ENCODE measurements at regions not wholly inside any gene's neighbourhood (a gene's known extent, or its start where the extent isn't known, plus 50 kb on each side); places are given as distances from the start of the nearest gene placed in this dataset.

DNA sequence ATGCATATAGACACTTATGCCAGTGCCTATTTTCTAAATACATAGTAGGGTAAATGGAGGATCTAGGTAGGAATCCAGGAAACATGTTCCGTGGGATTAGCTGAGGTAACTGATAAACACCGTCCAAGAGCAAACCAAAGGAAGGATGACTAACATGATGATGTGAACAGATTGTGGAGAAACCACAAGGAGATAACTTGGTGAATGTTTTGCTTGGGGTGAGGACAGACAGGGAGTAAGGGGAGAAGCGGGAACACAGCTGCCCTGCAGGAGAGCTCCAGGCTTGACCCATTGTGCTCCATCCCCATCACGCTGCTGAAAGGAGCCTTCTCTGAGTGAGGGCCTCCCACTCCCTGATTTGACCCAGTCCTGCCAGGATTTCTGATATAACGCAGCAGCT is 87.0 kb upstream of the ZC3H11B start:
- H3K9me1 ChIP-seq (ENCODE audit: insufficient read depth, low read length): no peaks in the 10 kb centered on the region
- no peaks in the 10 kb centered on the region for H4K20me1 ChIP-seq (ENCODE audit: insufficient read depth, low read length)
- no peak overlapping the region for H2BK120ac ChIP-seq (ENCODE audit: low read depth, low read length)
- no peak overlapping the region for H2BK15ac ChIP-seq (ENCODE audit: low read depth, low read length)
- H3K4me2 ChIP-seq (ENCODE audit: low read depth, low read length): no peak overlapping the region
- no peak overlapping the region for H3K27ac ChIP-seq (ENCODE audit: insufficient read depth, low read length)
- no peaks in the 10 kb centered on the region for H3K27me3 ChIP-seq (ENCODE audit: control insufficient read depth, insufficient read depth, low read length)
- H4K91ac ChIP-seq (ENCODE audit: insufficient read depth, low read depth, low read length): no peak overlapping the region
- no peak overlapping the region for H2BK5ac ChIP-seq (ENCODE audit: low read depth, low read length, poor library complexity, severe bottlenecking)
- no peak overlapping the region for H3K56ac ChIP-seq (ENCODE audit: extremely low read depth, insufficient read depth, low read length)
- BruUV-seq (replicated peaks): no TSS peak
- H2AK9ac ChIP-seq (replicated peaks; ENCODE audit: low read depth, low read length, poor library complexity): no peak overlapping the region
- no peak overlapping the region for H2AFZ ChIP-seq (replicated peaks; ENCODE audit: low read length, poor library complexity)
- H4K8ac ChIP-seq (ENCODE audit: low read depth in 2 of 2, low read length in 2 of 2): no peak overlapping the region
- ChIA-PET POLR2A (ENCODE audit: unreplicated experiment) (no interaction called here), CTCF (no interaction called here)
- 37% methylated on average over 3 of the region's 5 CpGs; no CpG with 5 or more reads in 1 of the 2 experiments for WGBS, 2 experiments (ENCODE audit: extremely low coverage in 2 of 2, insufficient read length in 1 of 2)
- no peak overlapping the region for H4K5ac ChIP-seq (ENCODE audit: low read depth, low read length)
- H3K18ac ChIP-seq (ENCODE audit: low read depth, low read length): no peak overlapping the region
- no peak overlapping the region for H3K14ac ChIP-seq (replicated peaks; ENCODE audit: low read depth, low read length)
- in situ Hi-C loops (cut with MboI; ENCODE audit: low sequenced_read_pairs): no loop called here
- no peak overlapping the region for H3K23ac ChIP-seq (ENCODE audit: low read depth, low read length)
- intact Hi-C loops (cut with micrococcal nuclease): no loop called here
- no peaks in the 10 kb centered on the region for H3K79me1 ChIP-seq (ENCODE audit: low read depth in 1 of 2, low read length in 2 of 2)
- no peak overlapping the region for H2AK5ac ChIP-seq (ENCODE audit: low read depth, low read length)
- DNase-seq (peak; percentile 74), ATAC-seq (ENCODE audit: low read depth) (peak; percentile 42; the same call in 1 of the 2 replicates)
- H3K4me1 ChIP-seq (ENCODE audit: control insufficient read depth, insufficient read depth, low read length): no peaks in the 10 kb centered on the region
- TF ChIP-seq MAZ (IDR thresholded peaks at IDR 0.05; ENCODE audit: borderline replicate concordance, low read depth, low read length) (no peak), MAFK (IDR thresholded peaks at IDR 0.05; ENCODE audit: low read depth, low read length) (no peak), RAD21 (IDR thresholded peaks at IDR 0.05; ENCODE audit: low read length) (no peak), CHD1 (IDR thresholded peaks at IDR 0.05; ENCODE audit: low read depth, low read length) (no peak), FOS (IDR thresholded peaks at IDR 0.05; ENCODE audit: low read depth, low read length) (no peak), CEBPB (IDR thresholded peaks at IDR 0.05; ENCODE audit: low read depth, low read length) (no peak), RCOR1 (IDR thresholded peaks at IDR 0.05; ENCODE audit: insufficient replicate concordance, low read length) (no peak), SMC3 (IDR thresholded peaks at IDR 0.05; ENCODE audit: low read depth, low read length) (no peak), ELK1 (IDR thresholded peaks at IDR 0.05; ENCODE audit: borderline replicate concordance, low read depth, low read length) (no peak), CTCF (conservative IDR thresholded peaks at IDR 0.05; ENCODE audit: low read depth, low read length) (no peak), MXI1 (IDR thresholded peaks at IDR 0.05; ENCODE audit: borderline replicate concordance, low read depth, low read length) (no peak), BHLHE40 (IDR thresholded peaks at IDR 0.05; ENCODE audit: low read depth, low read length) (no peak), NFE2L2 (IDR thresholded peaks at IDR 0.05; ENCODE audit: low read depth, low read length) (no peak), POLR2A (IDR thresholded peaks at IDR 0.05; ENCODE audit: low read depth, low read length) (no peak), RFX5 (IDR thresholded peaks at IDR 0.05; ENCODE audit: low read depth, low read length) (no peak)
- TF ChIP-seq, protein P1, sequence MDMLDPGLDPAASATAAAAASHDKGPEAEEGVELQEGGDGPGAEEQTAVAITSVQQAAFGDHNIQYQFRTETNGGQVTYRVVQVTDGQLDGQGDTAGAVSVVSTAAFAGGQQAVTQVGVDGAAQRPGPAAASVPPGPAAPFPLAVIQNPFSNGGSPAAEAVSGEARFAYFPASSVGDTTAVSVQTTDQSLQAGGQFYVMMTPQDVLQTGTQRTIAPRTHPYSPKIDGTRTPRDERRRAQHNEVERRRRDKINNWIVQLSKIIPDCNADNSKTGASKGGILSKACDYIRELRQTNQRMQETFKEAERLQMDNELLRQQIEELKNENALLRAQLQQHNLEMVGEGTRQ (IDR thresholded peaks at IDR 0.05; ENCODE audit: low read depth, low read length): no peak
- H2BK20ac ChIP-seq (ENCODE audit: low read depth, low read length): no peak overlapping the region
- H3K9ac ChIP-seq (ENCODE audit: low read depth, low read length): no peak overlapping the region
- no peak overlapping the region for H3K4me3 ChIP-seq (ENCODE audit: insufficient read depth, low read depth, low read length)
- no peak overlapping the region for H3K4ac ChIP-seq (ENCODE audit: low read depth, low read length)
- dilution Hi-C loops (cut with HindIII; ENCODE audit: low sequenced_read_pairs, unreplicated experiment): no loop called here
- H3K36me3 ChIP-seq (ENCODE audit: control insufficient read depth, insufficient read depth, low read length): no peaks in the 10 kb centered on the region
- no peaks in the 10 kb centered on the region for H3K9me3 ChIP-seq (ENCODE audit: control insufficient read depth, insufficient read depth, low read length)
